Raji (cell line): ENCODE measurements at regions not wholly inside any gene's neighbourhood (a gene's known extent, or its start where the extent isn't known, plus 50 kb on each side); places are given as distances from the start of the nearest gene placed in this dataset.

Source experiments
- POLR2A ChIP-seq: IDR thresholded peaks from 2 replicates; pipeline ENCODE4 v1.6.1; 2011; ENCODE audit warnings: low read depth, low read length, control low read depth; ENCODE audit not compliant: insufficient read depth

DNA sequence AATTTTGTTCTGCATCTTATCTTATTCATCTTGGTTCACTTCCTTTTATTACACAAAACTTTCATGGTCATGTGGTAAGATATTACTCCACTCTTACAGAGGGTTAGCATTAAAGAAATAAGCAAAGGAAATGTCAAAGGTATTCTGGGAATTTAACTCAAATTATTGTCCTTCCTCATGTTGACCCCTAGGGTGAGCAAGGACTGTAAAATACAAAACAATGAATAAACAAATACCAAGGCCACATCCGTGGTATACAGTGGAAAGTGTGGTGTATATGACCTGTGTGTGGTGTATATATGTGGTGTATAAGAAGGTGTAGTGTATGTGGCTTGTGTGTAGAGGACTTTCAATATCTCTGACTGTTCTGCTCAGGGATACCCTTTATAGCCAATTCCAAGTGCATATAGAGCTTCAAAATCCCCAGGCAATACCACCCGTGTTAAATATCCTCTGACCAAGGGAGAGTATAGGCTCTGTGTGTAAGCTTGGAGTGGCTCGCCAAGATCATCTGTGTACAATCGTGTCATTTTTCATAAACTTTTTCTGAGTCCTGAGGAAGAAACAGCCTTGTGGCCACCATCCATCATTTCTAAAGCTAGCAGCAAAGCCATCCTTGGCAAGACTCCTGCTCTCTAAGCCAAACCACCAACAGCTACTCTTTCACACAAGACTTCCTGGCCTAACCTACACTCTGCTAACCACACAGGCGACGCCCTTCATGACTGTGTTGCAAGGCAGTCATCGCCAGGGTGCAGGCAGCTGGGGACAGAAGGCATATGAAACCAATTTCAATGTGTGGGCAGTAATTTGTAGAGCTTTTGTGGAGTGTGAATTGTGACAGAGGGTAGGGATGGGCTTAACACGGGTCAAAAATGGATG lies 548.0 kb downstream of the ETS1 start:
- no peak for TF ChIP-seq POLR2A

DNA sequence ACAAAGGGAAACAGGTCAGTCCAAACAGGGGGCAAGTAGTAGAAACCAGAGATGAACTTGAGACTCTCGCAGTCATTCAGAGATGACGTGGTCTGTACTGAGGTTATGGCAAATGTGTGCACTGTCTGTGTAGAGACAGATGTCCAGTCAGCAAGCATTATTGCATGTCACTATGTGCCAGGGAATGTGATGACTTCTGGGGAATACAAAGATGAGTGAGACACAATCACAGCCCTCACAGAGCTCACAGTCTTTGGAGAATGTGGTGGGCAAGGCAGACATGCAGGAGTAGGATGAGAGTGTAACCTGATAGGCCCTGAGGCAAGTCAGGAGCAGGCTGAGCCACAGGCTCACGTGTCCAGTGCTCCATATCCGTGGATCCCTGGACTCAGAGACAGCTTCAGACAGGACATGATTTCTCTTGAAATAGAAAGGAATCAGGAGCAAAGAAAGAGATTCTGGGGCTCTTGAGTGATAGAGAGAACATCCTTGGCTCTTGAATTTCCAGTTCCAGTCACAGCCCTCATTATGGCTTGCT lies 550.7 kb downstream of the ETS1 start:
- no peak for TF ChIP-seq POLR2A

DNA sequence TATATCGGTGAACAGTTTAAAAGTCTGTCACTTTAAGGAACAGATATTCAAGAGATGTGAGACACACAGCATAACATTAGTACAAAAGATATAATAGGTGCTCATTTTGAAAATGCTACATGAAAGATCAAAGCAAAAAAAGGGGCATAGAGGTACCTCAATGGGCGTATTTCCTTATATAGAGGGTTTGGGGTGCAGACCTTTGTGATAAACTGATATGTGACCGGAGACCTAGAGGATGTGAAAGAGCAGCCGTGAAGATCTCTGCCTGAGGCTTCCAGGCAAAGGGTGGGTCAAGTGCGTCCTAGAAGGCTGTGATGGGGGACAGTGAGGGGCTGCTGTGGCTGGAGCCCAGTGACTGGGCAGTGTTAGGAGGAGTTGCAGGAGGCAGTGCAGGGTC lies 551.4 kb downstream of the ETS1 start:
- no peak for TF ChIP-seq POLR2A

DNA sequence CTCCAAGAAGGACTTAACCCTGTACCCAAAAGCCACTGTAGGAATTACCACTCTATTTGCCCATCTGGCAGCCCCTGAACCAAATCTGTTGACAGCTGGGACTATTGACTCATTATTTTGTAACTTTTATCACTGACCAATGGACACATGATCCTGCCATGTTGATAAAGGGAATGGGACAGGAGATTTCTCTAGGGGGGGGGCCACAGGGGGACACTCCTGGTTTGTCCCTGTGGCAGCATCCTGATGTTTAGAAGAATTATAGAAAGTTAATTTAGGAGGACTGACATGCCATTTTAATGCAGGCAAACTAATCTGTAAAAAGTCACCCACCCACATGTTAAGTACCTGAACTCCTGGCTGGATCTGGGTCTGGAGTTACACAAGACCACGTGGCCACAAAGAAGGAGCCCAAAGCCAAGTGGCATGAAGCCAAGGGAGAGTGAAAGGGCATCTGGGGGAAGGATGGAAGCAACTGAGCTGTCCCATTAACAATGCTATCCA lies 558.1 kb downstream of the ETS1 start:
- no peak for TF ChIP-seq POLR2A

DNA sequence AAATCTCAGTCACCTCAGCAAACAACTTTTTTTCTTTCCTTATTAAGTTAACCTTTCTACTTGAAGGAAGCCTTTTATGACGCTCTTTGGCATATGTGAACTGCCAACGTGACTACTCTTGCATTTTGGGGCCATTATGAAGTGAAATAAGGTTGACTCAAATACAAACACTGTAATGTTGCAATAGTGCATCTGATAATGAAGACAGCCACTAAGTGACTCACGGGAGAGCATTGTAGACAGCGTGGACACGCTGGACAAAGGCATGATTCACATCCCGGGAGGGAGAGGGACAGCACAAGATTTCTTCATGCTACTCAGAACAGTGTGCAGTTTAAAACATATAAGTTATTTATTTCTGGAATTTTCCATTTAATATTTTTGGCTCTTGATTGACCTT lies 560.8 kb downstream of the ETS1 start:
- TF ChIP-seq POLR2A: no peak

DNA sequence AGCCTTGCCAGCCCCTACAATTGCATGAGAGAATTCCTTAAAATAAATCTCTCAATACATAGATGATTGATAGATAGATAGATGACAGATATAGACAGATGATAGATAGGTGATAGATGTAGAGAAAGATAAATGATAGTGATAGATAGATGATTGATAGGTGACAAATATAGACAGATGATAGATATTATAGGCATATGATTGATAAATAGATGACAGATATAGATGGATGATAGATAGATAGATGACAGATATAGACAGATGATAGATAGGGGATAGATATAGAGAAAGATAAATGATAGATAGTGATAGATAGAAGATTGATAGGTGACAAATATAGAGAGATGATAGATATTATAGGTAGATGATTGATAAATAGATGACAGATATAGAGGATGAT lies 564.6 kb downstream of the ETS1 start:
- TF ChIP-seq POLR2A: no peak

DNA sequence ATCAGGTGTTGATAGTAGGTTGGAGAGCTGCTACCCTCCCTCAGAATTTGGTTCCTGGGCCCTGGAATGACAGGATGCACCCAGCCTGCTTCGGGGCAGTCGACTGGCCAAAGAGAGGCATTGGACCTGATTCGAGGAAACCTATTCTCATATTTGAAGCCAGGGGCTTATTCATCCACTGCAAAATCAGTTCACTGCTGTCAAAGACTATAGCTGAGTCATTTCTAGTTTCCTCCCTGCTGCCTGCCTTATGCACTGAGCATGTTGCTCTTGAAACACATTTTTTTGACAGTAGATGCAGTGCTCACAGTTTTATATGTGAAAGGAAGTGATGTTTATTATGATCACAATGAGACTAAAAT lies 565.4 kb downstream of the ETS1 start:
- no peak for TF ChIP-seq POLR2A

DNA sequence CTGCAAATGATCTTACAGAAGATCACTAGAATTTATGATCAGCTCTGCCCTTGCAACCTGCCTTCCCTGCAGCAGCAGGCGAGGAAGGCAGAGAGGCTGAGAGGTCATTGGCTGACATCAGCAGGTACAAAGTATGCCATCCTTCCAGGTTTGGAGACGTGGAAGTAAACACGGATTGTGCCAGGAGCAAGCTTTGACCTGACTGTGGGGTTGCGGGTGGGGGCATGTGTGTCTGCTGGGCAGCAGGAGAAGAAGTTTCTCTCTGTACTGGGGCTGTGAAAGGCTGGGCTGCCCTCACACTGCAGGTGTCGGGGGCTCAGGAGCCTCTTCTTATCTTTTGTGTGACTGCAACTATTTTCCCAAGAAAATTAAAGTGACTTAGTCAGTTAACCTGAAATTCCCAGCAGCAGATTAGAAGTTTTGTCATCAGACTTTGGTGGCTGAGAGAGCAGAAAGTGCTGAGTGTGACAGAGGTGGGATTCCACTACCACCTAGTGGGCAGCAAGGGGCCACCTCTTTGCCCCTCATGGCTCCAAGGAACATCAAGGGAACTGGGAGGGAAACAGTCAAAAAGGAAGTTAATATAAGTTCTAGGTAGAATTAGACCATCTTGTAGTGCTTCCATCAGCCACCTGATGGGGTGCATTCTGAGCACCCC lies 565.9 kb downstream of the ETS1 start:
- no peak for TF ChIP-seq POLR2A

DNA sequence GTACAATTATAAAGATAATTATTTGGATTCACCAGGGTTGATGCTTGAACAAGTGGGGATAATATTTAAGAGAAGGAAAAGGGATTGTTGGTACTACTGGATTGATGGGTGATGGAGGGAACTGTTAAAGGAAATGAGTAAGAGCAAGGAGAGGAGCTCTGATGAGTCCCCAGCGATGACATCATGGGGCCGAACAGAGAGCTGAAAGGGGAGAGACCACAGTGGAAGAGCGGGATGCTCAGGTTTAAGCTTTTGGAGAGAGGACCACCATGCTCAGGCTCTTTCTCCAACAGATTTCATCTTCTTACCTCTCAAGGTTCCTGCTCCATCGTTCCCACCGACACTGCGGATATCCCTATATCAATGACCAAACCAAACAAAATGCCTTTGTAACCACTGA lies 568.7 kb downstream of the ETS1 start:
- no peak for TF ChIP-seq POLR2A

DNA sequence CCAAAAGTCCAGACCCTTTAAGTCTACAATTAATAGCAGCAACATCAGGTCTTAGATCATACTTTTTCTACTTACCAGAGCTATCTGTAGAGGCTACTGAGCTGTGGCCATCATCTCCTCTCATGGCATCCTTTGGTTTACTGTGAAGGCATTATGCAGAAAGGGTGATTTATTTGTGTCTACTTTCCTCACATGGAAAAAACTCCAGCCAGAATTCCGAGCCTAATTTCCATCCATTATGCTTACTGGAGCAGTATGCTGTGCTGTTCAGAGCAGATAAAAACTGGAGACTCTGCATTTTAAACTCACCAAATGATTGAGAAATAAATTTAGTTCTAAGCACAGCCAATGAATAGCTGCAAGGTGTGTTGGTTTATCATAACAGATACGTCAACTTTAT lies 581.8 kb downstream of the ETS1 start:
- TF ChIP-seq POLR2A: no peak

DNA sequence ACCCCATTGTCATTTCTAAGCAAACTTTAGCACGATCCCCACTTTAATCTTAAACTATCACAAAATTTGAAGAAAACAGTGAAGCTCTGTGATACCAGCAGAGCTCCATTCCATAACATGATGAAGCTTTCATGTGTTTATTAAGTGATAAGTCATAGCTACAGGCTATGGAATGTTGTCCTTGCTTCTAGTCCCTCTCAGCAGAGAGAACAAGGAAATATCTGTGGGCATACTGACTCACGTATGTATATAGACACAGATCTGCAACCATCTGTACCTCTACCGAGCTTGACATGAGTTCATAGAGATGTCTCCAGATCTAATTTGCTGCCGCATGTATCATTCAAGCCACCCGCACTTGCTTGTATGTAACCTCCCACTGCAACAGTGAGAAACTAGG lies 588.9 kb downstream of the ETS1 start:
- TF ChIP-seq POLR2A: no peak

DNA sequence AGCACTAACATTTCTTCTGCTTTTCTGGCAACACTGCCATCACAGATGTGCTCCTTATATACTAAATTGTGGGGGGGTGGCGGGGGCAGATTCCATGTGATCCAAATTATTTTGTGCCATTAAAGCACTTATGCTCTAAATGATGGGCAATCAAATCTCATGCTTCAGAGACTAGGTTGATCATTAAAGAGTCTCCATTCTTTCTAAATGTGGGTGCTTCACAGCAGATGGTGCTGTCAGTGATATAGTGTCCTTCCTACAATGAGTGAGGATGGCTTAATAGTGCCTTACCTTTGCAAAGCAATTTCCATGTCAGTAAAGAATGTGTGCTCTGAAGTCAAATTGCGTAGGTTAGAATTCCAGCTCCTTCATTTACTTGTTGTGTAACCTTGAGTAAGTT lies 589.8 kb downstream of the ETS1 start:
- TF ChIP-seq POLR2A: no peak

DNA sequence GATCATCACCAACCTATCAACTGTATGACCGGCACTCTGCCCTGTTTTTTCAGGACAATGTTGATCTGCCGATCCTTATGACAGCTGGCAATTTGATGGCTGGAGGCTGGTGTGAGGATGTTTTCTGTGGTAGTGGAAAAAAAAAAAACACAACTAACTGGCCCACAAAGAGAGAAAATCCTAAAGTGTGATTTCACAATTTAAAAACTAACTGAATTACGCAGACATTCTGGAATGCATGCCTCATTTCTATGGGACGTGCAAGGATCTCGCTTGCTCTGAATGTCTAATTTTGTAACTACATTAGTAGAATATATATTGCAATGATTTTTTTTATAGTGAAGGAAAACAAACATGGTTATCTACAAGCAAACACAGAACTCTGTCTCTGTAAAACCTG lies 590.5 kb downstream of the ETS1 start:
- no peak for TF ChIP-seq POLR2A

DNA sequence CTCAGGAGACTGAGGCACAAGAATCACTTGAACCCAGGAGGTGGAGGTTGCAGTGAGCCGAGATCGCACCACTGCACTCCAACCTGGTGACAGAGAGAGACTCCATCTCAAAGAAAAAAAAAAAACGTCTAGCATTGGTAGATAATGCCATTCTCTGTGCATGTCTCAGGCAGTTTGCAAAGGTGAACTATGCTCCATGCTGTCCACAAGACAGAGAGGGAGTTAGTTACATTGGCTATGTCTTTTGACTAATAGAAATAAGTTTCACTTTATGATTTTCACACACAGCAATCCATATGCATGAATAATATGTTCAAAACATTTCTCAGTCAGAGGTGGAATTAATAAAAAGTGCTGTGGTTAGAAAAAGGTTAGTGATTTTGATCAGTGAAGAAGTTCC lies 591.4 kb downstream of the ETS1 start:
- no peak for TF ChIP-seq POLR2A

DNA sequence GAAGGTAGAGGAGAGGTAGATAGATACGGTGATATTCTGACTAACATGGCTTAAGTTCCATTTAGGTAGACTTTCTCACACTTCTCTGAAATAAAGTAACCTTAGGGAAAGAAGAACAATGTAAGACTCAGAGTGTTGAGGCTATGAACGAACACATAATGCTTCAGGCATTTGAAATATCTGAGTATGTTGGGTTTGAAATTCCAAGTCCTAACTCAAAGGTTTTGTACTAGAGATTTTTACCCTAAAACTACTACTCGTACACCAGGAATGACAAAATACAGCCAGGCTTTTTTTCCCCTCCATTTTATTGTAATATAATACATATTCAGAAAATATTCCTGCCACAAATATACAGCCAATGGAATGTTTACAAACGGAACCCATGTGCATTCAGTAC lies 592.6 kb downstream of the ETS1 start:
- TF ChIP-seq POLR2A: no peak

DNA sequence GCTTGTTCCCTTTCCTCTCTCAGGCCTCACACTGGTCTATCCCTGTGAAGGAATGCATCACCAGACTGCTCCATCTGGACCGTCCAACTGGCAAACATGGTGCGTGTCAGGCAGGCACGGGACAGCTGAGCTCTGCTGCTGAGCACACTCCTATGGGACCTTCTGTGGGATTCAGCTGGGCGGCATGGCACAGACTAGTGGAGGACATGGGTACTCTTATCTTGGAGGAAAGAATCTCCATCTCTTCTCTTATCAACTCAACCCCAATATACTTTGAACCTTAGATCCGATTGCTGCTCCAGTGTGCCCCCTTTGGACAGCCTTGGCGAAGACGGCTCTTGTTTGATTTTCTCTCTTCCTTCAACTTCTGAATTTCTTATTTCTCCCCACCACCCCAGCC lies 593.6 kb downstream of the ETS1 start:
- TF ChIP-seq POLR2A: no peak
